Left renal pelvis (tissue), 4 donors: ENCODE measurements at regions not wholly inside any gene's neighbourhood (a gene's known extent, or its start where the extent isn't known, plus 50 kb on each side); places are given as distances from the start of the nearest gene placed in this dataset.
"Not testable (repeated sequence)": the region's sequence is repeated elsewhere in the genome, so short reads cannot be mapped to it uniquely, and the experiment has no call there.

Experiments used
- DNase-seq, 4 donors: peaks; one replicate each; pipeline ENCODE4 v3.0.0-alpha.2; 2013; ENCODE audit warnings: low read depth in 4 of 4, low spot score in 3 of 4

DNA sequence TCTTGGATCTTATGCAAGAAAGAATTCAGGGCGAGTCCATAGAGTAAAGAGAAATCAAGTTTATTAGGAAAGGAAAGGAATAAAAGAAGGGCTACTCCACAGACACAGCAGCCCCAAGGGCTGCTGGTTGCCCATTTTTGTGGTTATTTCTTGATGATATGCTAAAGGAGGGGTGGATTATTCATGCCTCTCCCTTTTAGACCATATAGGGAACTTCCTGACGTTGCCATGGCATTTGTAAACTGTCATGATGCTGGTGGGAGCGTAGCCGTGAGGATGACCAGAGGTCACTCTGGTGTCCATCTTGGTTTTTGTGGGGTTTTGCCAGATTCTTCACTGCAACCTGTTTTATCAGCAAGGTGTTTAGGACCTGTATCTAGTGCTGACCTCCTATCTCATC lies 115.4 kb upstream of the CARD11 start:
- DNase-seq: no peak

DNA sequence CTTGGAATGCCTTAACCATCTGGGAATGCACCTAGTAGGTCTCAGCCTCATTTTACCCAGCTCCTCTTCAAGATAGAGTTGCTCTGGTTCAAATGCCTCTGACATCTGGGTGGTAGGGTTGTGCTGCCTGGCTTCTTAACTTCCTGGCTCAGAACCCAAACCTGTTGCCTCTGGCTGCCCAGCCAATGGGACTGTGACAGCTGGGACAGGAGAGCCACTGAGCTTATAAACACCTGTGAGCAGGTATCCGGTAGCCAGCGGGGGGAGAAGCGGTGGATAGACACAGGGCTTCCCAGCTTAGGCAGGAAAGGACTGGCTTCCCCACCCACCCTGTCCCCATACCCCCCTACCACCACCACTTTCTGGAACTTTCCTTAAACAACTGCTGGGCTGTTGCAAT lies 115.8 kb upstream of the CARD11 start:
- DNase-seq: no peak

- DNase-seq: not testable (repeated sequence)
Observed at GRCh38 chr7:3159926-3160325, 116.3 kb upstream of the CARD11 start.

- no peak for DNase-seq
Observed at GRCh38 chr7:3162289-3162688, 118.6 kb upstream of the CARD11 start.

- DNase-seq: not testable (repeated sequence)
Observed at GRCh38 chr7:3162798-3163197, 119.1 kb upstream of the CARD11 start.

DNA sequence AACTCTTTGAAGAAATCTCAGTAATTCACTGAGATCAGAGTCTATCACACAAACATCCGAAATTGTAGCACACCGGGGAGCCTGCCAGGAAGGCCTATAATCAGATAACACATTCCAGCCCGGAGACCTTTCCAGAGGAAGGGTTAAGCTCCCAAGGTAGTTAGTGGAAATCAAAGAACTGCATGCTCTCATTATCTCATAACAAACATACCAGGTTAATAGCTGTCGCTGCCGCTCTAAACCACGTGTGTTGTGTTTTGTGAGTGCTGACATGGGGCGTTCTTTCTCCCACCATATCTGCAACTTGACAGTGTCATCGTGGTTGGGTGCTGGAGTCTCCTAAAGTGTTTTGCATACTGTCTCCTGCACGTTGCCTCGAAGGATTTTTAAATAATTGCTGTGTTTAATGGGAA lies 120.7 kb upstream of the CARD11 start:
- DNase-seq: no peak

GRCh38 chr7:3165681-3166580 lies 122.3 kb upstream of the CARD11 start:
- DNase-seq: no peak

GRCh38 chr7:3167551-3167950 lies 123.9 kb upstream of the CARD11 start:
- no peak for DNase-seq

- DNase-seq: no peak
Observed at GRCh38 chr7:3168370-3168769, 124.7 kb upstream of the CARD11 start.

DNA sequence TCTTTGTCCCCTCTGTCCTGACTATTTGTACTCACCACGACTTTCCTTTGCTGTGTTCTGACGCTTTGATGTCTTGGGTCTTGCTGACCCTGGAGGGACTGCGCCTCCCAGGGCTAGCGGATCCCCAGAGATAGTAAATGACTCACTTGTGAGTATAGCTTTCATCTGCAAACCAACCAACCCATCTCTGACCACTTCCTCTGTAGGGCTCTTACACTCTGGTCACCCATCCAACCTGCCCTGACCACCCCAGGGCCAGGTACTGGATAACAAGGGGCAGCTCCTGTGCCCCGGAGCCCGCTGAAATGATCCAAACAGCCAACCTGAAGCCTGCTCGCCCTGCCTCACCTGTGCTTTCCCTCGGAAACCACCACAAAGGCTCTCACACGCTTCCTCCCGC lies 125.2 kb upstream of the CARD11 start:
- DNase-seq: no peak

DNA sequence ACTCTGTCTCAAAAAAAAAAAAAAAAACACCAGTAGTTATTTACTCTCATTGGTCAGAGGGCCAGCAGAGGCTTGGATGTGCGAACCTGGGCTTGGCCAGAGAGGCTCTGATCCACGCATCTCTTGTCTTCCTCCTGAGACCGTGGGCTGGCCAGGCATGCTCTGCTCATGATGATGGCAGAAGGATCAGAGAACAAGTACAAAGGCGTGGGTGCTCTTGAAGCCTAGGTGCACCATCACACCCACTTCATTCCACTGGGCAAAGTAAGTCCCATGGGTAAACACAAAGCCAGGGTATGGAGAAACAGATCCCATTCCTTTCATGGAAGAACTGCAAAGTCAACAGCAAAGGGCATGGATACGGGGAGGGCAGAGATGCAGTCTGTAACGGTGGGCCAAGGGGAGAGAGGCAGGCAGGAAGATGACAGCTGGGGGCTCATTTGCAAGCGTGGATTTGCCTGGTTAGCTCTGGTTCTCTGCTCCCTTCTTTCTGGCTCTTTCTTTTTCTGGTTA lies 128.2 kb upstream of the SDK1 start:
- no peak for DNase-seq

DNA sequence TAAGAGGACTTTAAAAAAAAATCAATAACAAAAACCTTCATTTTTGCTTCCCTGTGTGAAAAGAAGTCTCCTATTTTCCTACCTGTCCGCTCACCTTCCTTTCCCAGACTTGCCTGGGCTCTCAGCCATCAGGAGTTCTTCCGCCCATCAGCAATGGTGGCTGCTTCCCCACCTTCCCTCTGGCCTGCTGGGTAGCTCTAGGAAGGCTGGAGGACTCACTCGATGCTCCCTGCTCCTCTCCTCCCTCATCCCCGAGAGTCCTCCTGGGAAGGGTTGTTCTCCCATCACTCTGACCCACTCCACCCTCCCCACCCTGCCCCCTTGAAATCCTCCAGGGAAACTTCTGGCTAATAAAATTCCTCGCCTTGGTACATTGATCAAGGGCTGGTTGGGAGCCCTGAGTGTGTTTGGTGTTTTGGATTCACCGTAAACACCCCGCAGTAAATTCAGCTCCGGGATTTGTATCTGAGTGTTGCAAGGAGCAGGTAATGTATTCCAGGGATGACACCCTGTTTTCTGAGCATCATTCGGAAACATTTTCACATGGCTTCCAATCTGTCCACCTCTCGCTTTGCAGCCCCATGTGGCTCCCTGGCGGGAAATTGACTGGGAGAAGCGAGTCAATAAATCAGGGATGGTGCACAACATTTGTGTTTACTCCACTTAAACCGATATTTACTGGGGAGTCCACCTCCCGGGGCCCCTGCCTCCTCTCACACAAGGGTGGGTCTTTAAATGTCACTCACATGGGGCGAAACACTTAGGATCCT lies 126.4 kb upstream of the SDK1 start:
- no peak for DNase-seq

DNA sequence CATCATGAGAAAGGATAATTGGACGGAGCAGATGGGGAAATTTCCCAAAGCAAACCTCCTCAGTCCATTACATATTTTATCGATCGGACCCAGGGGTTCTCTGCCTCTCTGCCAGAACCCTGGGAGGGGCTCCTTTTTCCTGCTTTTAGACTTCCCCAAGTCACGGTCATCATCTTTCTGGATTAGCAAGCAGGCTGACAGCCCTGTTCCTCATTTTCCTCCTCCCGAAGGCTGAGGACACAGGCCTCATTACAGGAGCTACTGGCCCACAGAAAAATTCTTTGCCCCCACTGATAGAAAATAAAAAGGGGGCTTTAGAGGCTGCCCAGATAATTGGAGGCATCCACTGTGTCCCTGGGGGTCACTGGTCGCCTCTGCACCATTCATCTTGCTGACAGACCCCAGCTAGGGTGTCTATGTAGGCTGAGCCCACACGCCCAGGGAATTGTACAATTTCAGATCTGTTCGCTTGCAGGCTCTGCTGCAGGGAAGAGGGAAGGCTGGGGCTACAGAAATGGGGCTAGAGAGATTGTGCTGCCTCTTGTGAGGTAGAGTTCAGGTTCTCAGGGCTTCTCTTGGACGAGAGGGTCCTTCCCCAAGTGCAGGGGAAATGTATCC lies 125.7 kb upstream of the SDK1 start:
- no peak for DNase-seq

DNA sequence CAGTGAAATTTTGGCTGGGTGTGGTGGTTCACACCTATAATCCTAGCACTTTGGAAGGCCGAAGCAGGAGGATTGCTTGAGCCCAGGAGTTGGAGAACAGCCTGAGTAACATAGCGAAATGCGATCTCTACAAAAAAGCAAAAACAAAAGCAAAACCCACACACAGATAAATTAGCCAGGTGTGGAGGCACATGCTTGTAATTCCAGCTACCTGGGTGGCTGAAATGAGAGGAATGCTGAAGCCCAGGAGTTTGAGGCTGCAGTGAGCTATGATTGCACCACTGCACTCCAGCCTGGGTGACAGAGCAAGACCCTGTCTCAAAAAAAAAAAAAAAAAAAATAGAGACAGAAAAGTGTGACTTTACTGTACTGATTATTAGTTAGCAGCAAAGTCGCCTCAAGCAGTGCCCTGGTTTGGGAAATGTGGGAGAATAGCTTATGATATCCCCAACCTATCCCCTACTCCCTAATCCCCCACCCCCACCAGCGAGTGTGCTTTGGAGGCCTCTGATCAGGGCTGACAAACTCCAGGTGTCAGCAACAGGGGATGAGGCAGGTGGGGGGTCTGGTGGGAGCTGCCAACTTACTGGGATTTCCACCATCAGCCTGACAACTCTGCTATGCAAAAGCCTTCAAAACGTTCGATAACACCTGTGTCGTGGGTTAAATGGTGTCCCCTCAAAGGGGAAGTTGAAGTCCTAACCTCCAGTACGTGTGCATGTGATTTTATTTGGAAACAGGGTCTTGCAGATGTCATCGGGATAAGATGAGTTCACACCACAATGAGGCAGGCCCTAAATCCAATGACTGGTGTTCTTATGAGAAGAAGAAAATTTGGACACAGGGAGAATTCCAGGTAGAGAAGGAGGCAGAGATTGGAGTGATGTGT lies 124.7 kb upstream of the SDK1 start:
- DNase-seq: no peak

- no peak for DNase-seq
Observed at GRCh38 chr7:3177271-3177670, 123.8 kb upstream of the SDK1 start.

GRCh38 chr7:3179456-3179855 lies 121.6 kb upstream of the SDK1 start:
- no peak for DNase-seq

DNA sequence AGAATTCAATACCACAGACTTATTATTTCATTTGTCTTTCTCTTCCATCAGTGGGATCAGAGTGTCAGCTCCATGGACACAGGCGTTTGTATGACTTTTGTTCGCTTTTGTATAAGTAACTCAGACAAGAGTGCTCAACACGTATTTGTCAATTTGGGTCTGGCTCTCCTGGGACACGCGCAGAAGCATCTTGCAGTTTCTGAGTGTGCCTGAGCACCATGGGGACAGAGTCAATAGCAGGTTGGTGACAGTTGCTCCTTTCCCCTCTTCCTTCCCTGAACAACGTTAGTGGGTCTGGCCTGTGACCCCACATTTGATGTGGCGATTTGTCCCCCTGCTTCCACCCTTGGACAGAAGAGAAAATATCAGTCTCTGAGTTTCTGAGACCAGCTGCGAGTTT lies 120.4 kb upstream of the SDK1 start:
- DNase-seq: no peak

- DNase-seq: not testable (repeated sequence)
Observed at GRCh38 chr7:3182055-3182454, 119.0 kb upstream of the SDK1 start.

GRCh38 chr7:3187444-3188040 lies 113.5 kb upstream of the SDK1 start:
- no peak for DNase-seq

DNA sequence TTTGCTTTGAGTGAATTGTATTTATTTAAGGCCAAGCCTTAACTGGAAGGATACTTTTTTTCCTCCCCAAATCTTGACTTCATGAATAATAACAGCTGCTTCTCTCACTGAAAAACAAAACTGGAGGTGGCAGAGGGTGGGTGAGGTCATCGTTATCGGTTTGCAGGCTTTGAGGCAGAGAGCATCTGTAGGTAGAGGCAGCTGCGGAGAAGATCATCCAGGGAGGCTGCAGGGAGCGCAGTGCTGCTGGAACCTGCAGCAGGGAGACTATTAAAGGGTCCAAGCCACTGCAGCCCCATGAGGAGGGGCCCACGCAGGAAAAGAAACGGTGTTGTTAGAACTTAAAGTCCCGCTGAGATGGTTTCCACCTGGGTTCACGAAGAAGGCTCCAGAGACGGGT lies 112.1 kb upstream of the SDK1 start:
- no peak for DNase-seq
